CD4-positive, CD25-positive, alpha-beta regulatory T cell (primary cell): ENCODE measurements at regions not wholly inside any gene's neighbourhood (a gene's known extent, or its start where the extent isn't known, plus 50 kb on each side); places are given as distances from the start of the nearest gene placed in this dataset.

Experiments used
- ATAC-seq, 2 donors: fragments of 150-1000 bp; cut with Tn5 transposase; one replicate each; pipeline ENCODE4 v1.10.0; 2021; ENCODE audit warnings: low read depth in 2 of 2, moderate number of reproducible peaks in 2 of 2, moderate library complexity in 1 of 2
- DNase-seq, 3 donors: peaks; one replicate each; pipeline versions ENCODE4 v3.0.0 to v3.0.0-alpha.2; 2012 to 2022; ENCODE audit warnings: mixed read lengths in 1 of 3
- H3K27ac ChIP-seq: one replicate; pipeline ENCODE4 v1.7.0; 2013; ENCODE audit warnings: mild to moderate bottlenecking, low read length; ENCODE audit not compliant: insufficient read depth, poor library complexity, severe bottlenecking
- H3K27me3 ChIP-seq: one replicate; pipeline ENCODE4 v1.7.0; 2013; ENCODE audit warnings: low read length; ENCODE audit not compliant: control insufficient read depth, insufficient read depth
- H3K36me3 ChIP-seq: one replicate; pipeline ENCODE4 v1.7.0; 2013; ENCODE audit warnings: mild to moderate bottlenecking, low read length, moderate library complexity; ENCODE audit not compliant: control insufficient read depth, insufficient read depth
- H3K4me1 ChIP-seq: 2 replicates; pipeline ENCODE4 v1.7.0; 2013; ENCODE audit warnings: mild to moderate bottlenecking, low read length; ENCODE audit not compliant: insufficient read depth, control insufficient read depth, poor library complexity, severe bottlenecking
- H3K4me3 ChIP-seq: one replicate; pipeline ENCODE4 v1.7.0; 2013; ENCODE audit warnings: low read depth, mild to moderate bottlenecking, low read length, moderate library complexity
- H3K9me3 ChIP-seq, 2 experiments: 1 replicate in 1 of 2; 2 replicates in 1 of 2; pipeline ENCODE4 v1.7.0; 2013; ENCODE audit warnings: low read length in 2 of 2, mild to moderate bottlenecking in 1 of 2, moderate library complexity in 1 of 2; ENCODE audit not compliant: control insufficient read depth in 2 of 2
- H3K27ac Mint-ChIP-seq, 3 donors: one replicate each; pipeline ENCODE4 v1.8.0; 2020 to 2022; ENCODE audit warnings: mild to moderate bottlenecking in 3 of 3, mixed read lengths in 3 of 3, moderate library complexity in 2 of 3
- H3K27me3 Mint-ChIP-seq: one replicate; pipeline ENCODE4 v1.8.0; 2022; ENCODE audit warnings: mild to moderate bottlenecking, mixed read lengths
- H3K36me3 Mint-ChIP-seq: one replicate; pipeline ENCODE4 v1.8.0; 2020; ENCODE audit warnings: mixed read lengths
- H3K4me1 Mint-ChIP-seq, 4 donors: one replicate each; pipeline ENCODE4 v1.8.0; 2020 to 2022; ENCODE audit warnings: mixed read lengths in 4 of 4, mild to moderate bottlenecking in 1 of 4
- H3K4me3 Mint-ChIP-seq, 4 donors: one replicate each; pipeline ENCODE4 v1.8.0; 2020 to 2022; ENCODE audit warnings: mild to moderate bottlenecking in 4 of 4, mixed read lengths in 4 of 4, moderate library complexity in 3 of 4
- H3K9me3 Mint-ChIP-seq, 7 donors: one replicate each; pipeline ENCODE4 v1.8.0; 2020 to 2022; ENCODE audit warnings: mixed read lengths in 7 of 7, mild to moderate bottlenecking in 3 of 7, moderate library complexity in 2 of 7

- H3K4me3 Mint-ChIP-seq: no peak overlapping the region
- no peak overlapping the region for H3K27ac Mint-ChIP-seq
- no peak for DNase-seq
- Histone ChIP-seq H3K27me3 (peaks cover 6% of the 10 kb centered on the region), H3K4me3 (no peak overlapping the region), H3K4me1 (no peaks in the 10 kb centered on the region), H3K36me3 (no peaks in the 10 kb centered on the region), H3K27ac (no peak overlapping the region), H3K9me3 (no peaks in the 10 kb centered on the region)
- H3K36me3 Mint-ChIP-seq: no peaks in the 10 kb centered on the region
- H3K9me3 Mint-ChIP-seq: peaks cover 0 to 7% (median 0%) of the 10 kb centered on the region in 7 donors
- ATAC-seq: no peak
- H3K4me1 Mint-ChIP-seq: peaks cover 3 to 14% (median 6%) of the 10 kb centered on the region in 4 donors
- H3K27me3 Mint-ChIP-seq: peaks cover 15% of the 10 kb centered on the region
Measured at GRCh38 chr14:21960636-21961035, 287.0 kb upstream of the OR4E1 start.

- H3K4me3 ChIP-seq: peak overlapping the region; percentile 61
- H3K27ac ChIP-seq: no peak overlapping the region
Measured at GRCh38 chr14:21941885-21942284, 268.3 kb upstream of the OR4E1 start.

GRCh38 chr14:21940887-21941856, 267.6 kb upstream of the OR4E1 start:
- peak; percentile 13 to 58 (median 27) for DNase-seq
- no peaks in the 10 kb centered on the region for H3K9me3 ChIP-seq
- H3K27ac ChIP-seq: peak overlapping the region; percentile 47

More at GRCh38 chr14:21941885-21942284, 268.3 kb upstream of the OR4E1 start:
- Histone ChIP-seq H3K9me3 (no peaks in the 10 kb centered on the region), H3K4me1 (peaks cover 3% of the 10 kb centered on the region), H3K27me3 (peaks cover 2% of the 10 kb centered on the region), H3K36me3 (no peaks in the 10 kb centered on the region)
- no peaks in the 10 kb centered on the region for H3K9me3 Mint-ChIP-seq
- H3K36me3 Mint-ChIP-seq: no peaks in the 10 kb centered on the region
- ATAC-seq (no peak), DNase-seq (no peak)
- H3K4me1 Mint-ChIP-seq: peaks cover 0 to 26% (median 8%) of the 10 kb centered on the region in 4 donors
- H3K4me3 Mint-ChIP-seq: peak overlapping the region in 2 of 4 donors; percentile 81
- H3K27ac Mint-ChIP-seq: peak overlapping the region; percentile 81 to 95 (median 86)
- peaks cover 39% of the 10 kb centered on the region for H3K27me3 Mint-ChIP-seq

GRCh38 chr14:21939836-21940235, 266.2 kb upstream of the OR4E1 start:
- H3K27me3 Mint-ChIP-seq: peaks cover 29% of the 10 kb centered on the region
- H3K27ac Mint-ChIP-seq: no peak overlapping the region
- H3K36me3 Mint-ChIP-seq: no peaks in the 10 kb centered on the region
- Histone ChIP-seq H3K36me3 (no peaks in the 10 kb centered on the region), H3K4me3 (peak overlapping the region; percentile 61), H3K9me3 (no peaks in the 10 kb centered on the region), H3K4me1 (peaks cover 3% of the 10 kb centered on the region), H3K27me3 (no peaks in the 10 kb centered on the region), H3K27ac (no peak overlapping the region)
- H3K9me3 Mint-ChIP-seq: no peaks in the 10 kb centered on the region
- peak overlapping the region in 2 of 4 donors; percentile 7 to 8 for H3K4me3 Mint-ChIP-seq
- no peak for DNase-seq
- no peak for ATAC-seq
- H3K4me1 Mint-ChIP-seq: peaks cover 0 to 28% (median 8%) of the 10 kb centered on the region in 4 donors

More at GRCh38 chr14:21940887-21941856, 267.6 kb upstream of the OR4E1 start:
- Mint-ChIP-seq H3K27me3 (peaks cover 39% of the 10 kb centered on the region), H3K4me1 (peaks cover 0 to 28% (median 8%) of the 10 kb centered on the region in 4 donors), H3K9me3 (no peaks in the 10 kb centered on the region), H3K36me3 (no peaks in the 10 kb centered on the region), H3K4me3 (peak overlapping the region; percentile 71 to 85 (median 81)), H3K27ac (peak overlapping the region; percentile 79 to 88 (median 86))
- Histone ChIP-seq H3K36me3 (no peaks in the 10 kb centered on the region), H3K27me3 (peaks cover 2% of the 10 kb centered on the region), H3K4me3 (peak overlapping the region; percentile 61), H3K4me1 (peaks cover 3% of the 10 kb centered on the region)
- ATAC-seq: peak; percentile 48 to 58

- no peak overlapping the region for H3K4me3 Mint-ChIP-seq
- H3K9me3 ChIP-seq: no peaks in the 10 kb centered on the region
- H3K36me3 ChIP-seq: no peaks in the 10 kb centered on the region
- H3K27me3 Mint-ChIP-seq: peaks cover 21% of the 10 kb centered on the region
- H3K9me3 Mint-ChIP-seq: no peaks in the 10 kb centered on the region
- H3K27ac Mint-ChIP-seq: no peak overlapping the region
- H3K4me1 ChIP-seq: peaks cover 3% of the 10 kb centered on the region
- no peak overlapping the region for H3K4me3 ChIP-seq
- H3K4me1 Mint-ChIP-seq: peaks cover 0 to 28% (median 8%) of the 10 kb centered on the region in 4 donors
- no peak for DNase-seq
- ATAC-seq: no peak
- H3K36me3 Mint-ChIP-seq: no peaks in the 10 kb centered on the region
- no peaks in the 10 kb centered on the region for H3K27me3 ChIP-seq
- no peak overlapping the region for H3K27ac ChIP-seq
Measured at GRCh38 chr14:21937996-21938395, 264.4 kb upstream of the OR4E1 start.

- Histone ChIP-seq H3K4me1 (no peaks in the 10 kb centered on the region), H3K4me3 (no peak overlapping the region), H3K36me3 (no peaks in the 10 kb centered on the region), H3K9me3 (no peaks in the 10 kb centered on the region), H3K27ac (no peak overlapping the region), H3K27me3 (no peaks in the 10 kb centered on the region)
- Mint-ChIP-seq H3K27me3 (peaks cover 14% of the 10 kb centered on the region), H3K4me1 (peaks cover 0 to 14% (median 0%) of the 10 kb centered on the region in 4 donors), H3K4me3 (no peak overlapping the region), H3K9me3 (peaks cover 0 to 2% (median 0%) of the 10 kb centered on the region in 7 donors), H3K36me3 (no peaks in the 10 kb centered on the region), H3K27ac (no peak overlapping the region)
- ATAC-seq: no peak
- peak in 1 of 3 donors; percentile 22 for DNase-seq
Measured at GRCh38 chr14:21933681-21934080, 260.1 kb upstream of the OR4E1 start.

GRCh38 chr14:21924479-21924878, 250.9 kb upstream of the OR4E1 start:
- Mint-ChIP-seq H3K9me3 (peaks cover 0 to 1% (median 0%) of the 10 kb centered on the region in 7 donors), H3K4me1 (peaks cover 16 to 59% (median 27%) of the 10 kb centered on the region in 4 donors), H3K4me3 (peak overlapping the region; percentile 48 to 75 (median 71)), H3K27me3 (no peaks in the 10 kb centered on the region), H3K27ac (peak overlapping the region; percentile 87 to 92 (median 92)), H3K36me3 (no peaks in the 10 kb centered on the region)
- peak; percentile 82 to 87 for ATAC-seq
- Histone ChIP-seq H3K27me3 (no peaks in the 10 kb centered on the region), H3K36me3 (no peaks in the 10 kb centered on the region), H3K4me1 (peaks cover 29% of the 10 kb centered on the region), H3K27ac (peak overlapping the region; percentile 58), H3K4me3 (peak overlapping the region; percentile 63), H3K9me3 (no peaks in the 10 kb centered on the region)
- DNase-seq: peak; percentile 49 to 87 (median 76)
